Upper lobe of left lung (tissue), 4 donors: ENCODE measurements at regions not wholly inside any gene's neighbourhood (a gene's known extent, or its start where the extent isn't known, plus 50 kb on each side); places are given as distances from the start of the nearest gene placed in this dataset.

Experiments used
- CTCF ChIP-seq, 6 experiments: fragments of 450-650 bp in 4 of 6; fragments of 200-600 bp in 2 of 6; sonication (generic) in 2 of 6; IDR thresholded peaks; one replicate each; pipeline ENCODE4 v1.5.1; 2016 to 2019; ENCODE audit warnings: antibody characterized with exemption in 6 of 6
- POLR2AphosphoS5 ChIP-seq, 2 donors: sonication (generic); formaldehyde crosslinking; IDR thresholded peaks; one replicate each; pipeline ENCODE4 v1.5.1; 2017; ENCODE audit warnings: antibody characterized with exemption in 2 of 2

DNA sequence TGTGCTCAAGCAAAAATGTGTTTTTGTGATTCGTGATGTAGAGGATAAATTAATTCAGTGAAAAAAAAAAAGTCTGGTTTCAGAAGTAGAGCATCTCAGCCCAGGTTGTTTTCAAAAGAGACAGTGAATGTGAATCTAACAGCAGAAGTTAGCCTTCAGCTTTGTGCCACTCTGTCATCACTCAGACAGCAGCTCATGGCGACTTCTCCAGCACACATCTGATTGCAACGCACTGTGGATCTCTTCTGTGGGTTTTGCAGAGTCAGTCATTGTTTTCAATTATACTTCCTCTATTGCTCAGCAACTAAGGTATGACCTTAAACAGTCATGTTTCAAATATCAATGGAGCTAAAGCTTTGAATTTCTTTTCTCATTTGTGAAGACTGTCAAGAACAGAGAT is 335.5 kb upstream of the POU3F2 start:
- TF ChIP-seq CTCF (IDR thresholded peaks at IDR 0.05) (no peak), POLR2AphosphoS5 (IDR thresholded peaks at IDR 0.05) (no peak)
